ENCODE measurements at regions not wholly inside any gene's neighbourhood (a gene's known extent, or its start where the extent isn't known, plus 50 kb on each side); places are given as distances from the start of the nearest gene placed in this dataset.

- ChIA-PET CTCF (no interaction called here), POLR2A (no interaction called here)
- Histone ChIP-seq H3K4me2 (ENCODE audit: insufficient read depth, low read length) (no peak overlapping the region), H3K9me1 (replicated peaks; ENCODE audit: control insufficient read depth, extremely low read depth, insufficient read depth, low read length) (no peaks in the 10 kb centered on the region), H2AFZ (ENCODE audit: low read depth, low read length) (no peak overlapping the region), H3K27ac (ENCODE audit: insufficient read depth, low read depth, low read length) (no peak overlapping the region), H3K4me3 (replicated peaks in 1 of 3; ENCODE audit: insufficient read depth in 1 of 3, low read depth in 1 of 3, low read length in 3 of 3) (no peak overlapping the region), H3K4me1 (ENCODE audit: control insufficient read depth, extremely low read depth, insufficient read depth, low read length) (no peaks in the 10 kb centered on the region), H3K27me3 (ENCODE audit: control insufficient read depth in 2 of 2, insufficient read depth in 2 of 2, low read length in 2 of 2) (no peaks in the 10 kb centered on the region), H4K20me1 (replicated peaks; ENCODE audit: control insufficient read depth, extremely low read depth, insufficient read depth, low read length) (no peaks in the 10 kb centered on the region), H3K9me3 (replicated peaks; ENCODE audit: control insufficient read depth, insufficient read depth, low read length) (no peaks in the 10 kb centered on the region), H3K9ac (replicated peaks; ENCODE audit: extremely low read depth, insufficient read depth, low read length) (no peak overlapping the region), H3K79me2 (ENCODE audit: control insufficient read depth, insufficient read depth, low read length) (no peaks in the 10 kb centered on the region), H3K36me3 (ENCODE audit: control insufficient read depth in 2 of 2, extremely low read depth in 1 of 2, insufficient read depth in 2 of 2, low read length in 2 of 2) (no peaks in the 10 kb centered on the region)
- TF ChIP-seq MYC (IDR thresholded peaks at IDR 0.05; ENCODE audit: low read depth, low read length) (no peak), JUN (IDR thresholded peaks at IDR 0.05; ENCODE audit: borderline replicate concordance, insufficient read depth, insufficient read length, low read depth) (no peak), GATA2 (IDR thresholded peaks at IDR 0.05; ENCODE audit: insufficient read depth, insufficient read length, low read depth, low read length) (no peak), EZH2 (IDR thresholded peaks at IDR 0.05; ENCODE audit: borderline replicate concordance, low read depth, low read length, severe bottlenecking) (no peak), POLR2AphosphoS5 (IDR thresholded peaks at IDR 0.05; ENCODE audit: insufficient read depth, low read depth, low read length) (no peak), FOS (IDR thresholded peaks at IDR 0.05; ENCODE audit: borderline replicate concordance, insufficient read depth, low read length) (no peak), POLR2A (IDR thresholded peaks at IDR 0.05; ENCODE audit: low read depth, low read length) (no peak)
- TF ChIP-seq, protein P1, sequence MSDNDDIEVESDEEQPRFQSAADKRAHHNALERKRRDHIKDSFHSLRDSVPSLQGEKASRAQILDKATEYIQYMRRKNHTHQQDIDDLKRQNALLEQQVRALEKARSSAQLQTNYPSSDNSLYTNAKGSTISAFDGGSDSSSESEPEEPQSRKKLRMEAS (IDR thresholded peaks at IDR 0.05; ENCODE audit: insufficient read depth, insufficient read length), result no peak
- TF ChIP-seq, protein P2, sequence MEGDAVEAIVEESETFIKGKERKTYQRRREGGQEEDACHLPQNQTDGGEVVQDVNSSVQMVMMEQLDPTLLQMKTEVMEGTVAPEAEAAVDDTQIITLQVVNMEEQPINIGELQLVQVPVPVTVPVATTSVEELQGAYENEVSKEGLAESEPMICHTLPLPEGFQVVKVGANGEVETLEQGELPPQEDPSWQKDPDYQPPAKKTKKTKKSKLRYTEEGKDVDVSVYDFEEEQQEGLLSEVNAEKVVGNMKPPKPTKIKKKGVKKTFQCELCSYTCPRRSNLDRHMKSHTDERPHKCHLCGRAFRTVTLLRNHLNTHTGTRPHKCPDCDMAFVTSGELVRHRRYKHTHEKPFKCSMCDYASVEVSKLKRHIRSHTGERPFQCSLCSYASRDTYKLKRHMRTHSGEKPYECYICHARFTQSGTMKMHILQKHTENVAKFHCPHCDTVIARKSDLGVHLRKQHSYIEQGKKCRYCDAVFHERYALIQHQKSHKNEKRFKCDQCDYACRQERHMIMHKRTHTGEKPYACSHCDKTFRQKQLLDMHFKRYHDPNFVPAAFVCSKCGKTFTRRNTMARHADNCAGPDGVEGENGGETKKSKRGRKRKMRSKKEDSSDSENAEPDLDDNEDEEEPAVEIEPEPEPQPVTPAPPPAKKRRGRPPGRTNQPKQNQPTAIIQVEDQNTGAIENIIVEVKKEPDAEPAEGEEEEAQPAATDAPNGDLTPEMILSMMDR (IDR thresholded peaks at IDR 0.05; ENCODE audit: extremely low read depth in 1 of 2, insufficient read depth in 1 of 2, low read depth in 1 of 2, low read length in 2 of 2), result no peak
- DNase-seq (ENCODE audit: low read depth, low spot score) (no peak), FAIRE-seq (no peak)
- no TSS peak for BruUV-seq (replicated peaks)
- intact Hi-C loops (cut with micrococcal nuclease) (no loop called here), dilution Hi-C loops (cut with MboI; ENCODE audit: extremely low pct_ligation_motif_present, low sequenced_read_pairs) (no loop called here)
Observed at GRCh38 chr12:102602521-102602920, 122.2 kb upstream of the IGF1 start.

Measured in endothelial cell of umbilical vein (primary cell).